GM12878 (cell line): ENCODE measurements at regions not wholly inside any gene's neighbourhood (a gene's known extent, or its start where the extent isn't known, plus 50 kb on each side); places are given as distances from the start of the nearest gene placed in this dataset.

ENCODE experiments used
- ATAC-seq: fragments of 200-7000 bp; cut with Tn5 transposase; 3 replicates; pipeline ENCODE4 v1.9.1; 2020; ENCODE audit warnings: mild to moderate bottlenecking, moderate library complexity
- BruUV-seq: library from RNA; stranded (reverse); fragments of 400-500 nt; replicated peaks from 2 replicates; lab custom pipeline; 2021; lab: Mats Ljungman, UMichigan
- CTCF ChIA-PET: fragments of 300-600 bp; sonication (Branson Sonifier 250); formaldehyde crosslinking; extraction: SDS; loops from one replicate; lab custom pipeline; 2021; ENCODE audit warnings: inconsistent platforms; lab: Yijun Ruan, JAX
- POLR2A ChIA-PET: fragments of 350-600 bp; formaldehyde crosslinking; extraction: SDS; loops from one replicate; lab custom pipeline; 2021; ENCODE audit warnings: inconsistent platforms; lab: Charles Lee
- RAD21 ChIA-PET: fragments of 300-600 bp; sonication (Branson Sonifier 250); formaldehyde crosslinking; loops from one replicate; lab custom pipeline; 2023; ENCODE audit warnings: antibody characterized with exemption; ENCODE audit not compliant: unreplicated experiment; lab: Charles Lee
- SMC1A ChIA-PET: fragments of 300-600 bp; sonication (Branson Sonifier 250); formaldehyde crosslinking; loops from one replicate; lab custom pipeline; 2023; ENCODE audit not compliant: unreplicated experiment, uncharacterized antibody; lab: Charles Lee
- DNase-seq: peaks from one replicate; pipeline ENCODE4 v3.0.0-alpha.2; 2011; ENCODE audit warnings: low read depth, low spot score
- FAIRE-seq: peaks from 3 replicates; lab custom pipeline; 2011; peaks lifted over from hg19 to GRCh38; lab: Jason Lieb, UNC
- H2AFZ ChIP-seq: 2 replicates; pipeline ENCODE4 v1.6.0; 2011; ENCODE audit warnings: low read depth, low read length, control low read depth; ENCODE audit not compliant: control insufficient read depth
- H3K27ac ChIP-seq: 2 replicates; pipeline ENCODE4 v1.5.1; 2011; ENCODE audit warnings: control low read depth; ENCODE audit not compliant: control insufficient read depth, insufficient read depth
- H3K27me3 ChIP-seq, 2 experiments: replicated peaks in 1 of 2; 2 replicates each; pipeline versions ENCODE4 v1.6.0 to v1.6.1; 2011; ENCODE audit warnings: low read length in 1 of 2; ENCODE audit not compliant: control insufficient read depth in 2 of 2, insufficient read depth in 2 of 2
- H3K36me3 ChIP-seq, 2 experiments: 2 replicates each; pipeline ENCODE4 v1.5.1; 2011; ENCODE audit warnings: low read length in 1 of 2; ENCODE audit not compliant: control insufficient read depth in 2 of 2, insufficient read depth in 2 of 2
- H3K4me1 ChIP-seq: 2 replicates; pipeline ENCODE4 v1.6.1; 2011; ENCODE audit warnings: mild to moderate bottlenecking, low read length, moderate library complexity, mixed read lengths; ENCODE audit not compliant: control insufficient read depth, insufficient read depth
- H3K4me2 ChIP-seq: 2 replicates; pipeline ENCODE4 v1.6.0; 2011; ENCODE audit warnings: control low read depth; ENCODE audit not compliant: control insufficient read depth, insufficient read depth
- H3K4me3 ChIP-seq: fragments of 200-600 bp; sonication (generic); 2 replicates; pipeline ENCODE4 v1.5.1; 2016
- H3K79me2 ChIP-seq: 2 replicates; pipeline ENCODE4 v1.6.0; 2011; ENCODE audit warnings: low read length; ENCODE audit not compliant: control insufficient read depth, insufficient read depth
- H3K9ac ChIP-seq: 2 replicates; pipeline ENCODE4 v1.8.0; 2011; ENCODE audit warnings: low read length, control low read depth, mixed read lengths; ENCODE audit not compliant: control insufficient read depth, insufficient read depth
- H3K9me3 ChIP-seq: replicated peaks from 3 replicates; pipeline ENCODE4 v1.5.1; 2011; ENCODE audit warnings: mild to moderate bottlenecking, low read length; ENCODE audit not compliant: control insufficient read depth, insufficient read depth
- H4K20me1 ChIP-seq: 2 replicates; pipeline ENCODE4 v1.6.0; 2011; ENCODE audit not compliant: control insufficient read depth, insufficient read depth
- BCLAF1 ChIP-seq: fragments of 450-650 bp; IDR thresholded peaks from 2 replicates; pipeline ENCODE4 v1.6.1; 2017; ENCODE audit warnings: antibody characterized with exemption, mild to moderate bottlenecking, moderate library complexity
- CREM ChIP-seq: IDR thresholded peaks from 2 replicates; pipeline ENCODE4 v1.6.1; 2014; ENCODE audit warnings: antibody characterized with exemption, low read depth
- DPF2 ChIP-seq: fragments of 450-650 bp; IDR thresholded peaks from 2 replicates; pipeline ENCODE4 v1.6.1; 2017; ENCODE audit warnings: mild to moderate bottlenecking
- E2F4 ChIP-seq: IDR thresholded peaks from 2 replicates; pipeline ENCODE4 v1.6.1; 2012; ENCODE audit warnings: low read depth, low read length, improper control_type of control experiment
- ESRRA ChIP-seq: IDR thresholded peaks from 2 replicates; pipeline ENCODE4 v1.6.1; 2012; ENCODE audit warnings: mild to moderate bottlenecking, low read length, improper control_type of control experiment
- HSF1 ChIP-seq: fragments of 150-350 bp; IDR thresholded peaks from 2 replicates; pipeline ENCODE4 v1.6.1; 2014; ENCODE audit warnings: mild to moderate bottlenecking, low read depth, low read length
- PAX5 ChIP-seq: IDR thresholded peaks from 2 replicates; pipeline ENCODE4 v1.6.1; 2011; ENCODE audit warnings: low read depth, low read length, borderline replicate concordance
- SIN3A ChIP-seq: IDR thresholded peaks from 2 replicates; pipeline ENCODE4 v1.6.1; 2012; ENCODE audit warnings: low read depth, low read length, improper control_type of control experiment
- SRF ChIP-seq, 2 experiments: IDR thresholded peaks; 2 replicates each; pipeline ENCODE4 v1.6.1; 2011; ENCODE audit warnings: low read depth in 2 of 2, low read length in 2 of 2, mild to moderate bottlenecking in 1 of 2, moderate library complexity in 1 of 2
- ZBTB11 ChIP-seq: fragments of 450-650 bp; formaldehyde crosslinking; IDR thresholded peaks from 2 replicates; pipeline ENCODE4 v1.5.0; 2022; ENCODE audit warnings: mild to moderate bottlenecking, missing genetic modification characterization
- ZBTB4 ChIP-seq: fragments of 450-650 bp; formaldehyde crosslinking; IDR thresholded peaks from 2 replicates; pipeline ENCODE4 v1.4.0; 2022; ENCODE audit warnings: mild to moderate bottlenecking, moderate library complexity
- WGBS: methylation state at CpG from one replicate; pipeline ENCODE4 v1.1.6; 2016; ENCODE audit warnings: low lambda C conversion rate; ENCODE audit not compliant: insufficient replicate concordance, insufficient coverage; ENCODE audit errors: missing lambda C conversion rate; 5-methylcytosine and 5-hydroxymethylcytosine counted together
- in situ Hi-C: fragments of 300-500 bp; cut with MboI; formaldehyde crosslinking; loops from 9 replicates; pipeline ENCODE4 v1.14.3; 2018; ENCODE audit warnings: mixed read lengths
- intact Hi-C: fragments of 100-400 bp; cut with micrococcal nuclease; formaldehyde crosslinking; loops from one replicate; pipeline ENCODE4 v1.14.2; 2022; ENCODE audit not compliant: unreplicated experiment

GRCh38 chr2:234411793-234412192 lies 85.1 kb downstream of the ARL4C start:
- Histone ChIP-seq H3K27me3 (no peaks in the 10 kb centered on the region), H3K9me3 (no peaks in the 10 kb centered on the region), H3K36me3 (no peaks in the 10 kb centered on the region), H2AFZ (no peak overlapping the region; the same call in 1 of the 2 replicates), H3K9ac (no peak overlapping the region), H3K27ac (no peak overlapping the region; the same call in none of the 2 replicates), H3K4me1 (peaks cover 7% of the 10 kb centered on the region), H3K4me3 (no peak overlapping the region), H3K4me2 (peak overlapping the region; percentile 21; the same call in 1 of the 2 replicates), H3K79me2 (no peaks in the 10 kb centered on the region), H4K20me1 (no peaks in the 10 kb centered on the region)
- ChIA-PET CTCF (interaction anchor here (1.1 kb wide), 2 partner anchors 11 to 123 kb away, joined by 3 to 4 read pairs; no protein-coding TSS in a partner anchor), SMC1A (interaction anchor here (0.9 kb wide), 1 partner anchor 46 kb away, joined by 3 read pairs; no protein-coding TSS in a partner anchor), POLR2A (no interaction called here), RAD21 (no interaction called here)
- BruUV-seq = no TSS peak
- 2% methylated on average over 4 of the region's 4 CpGs for WGBS
- DNase-seq (peak; percentile 54), ATAC-seq (peak; percentile 85), FAIRE-seq (peak; percentile 66)
- intact Hi-C loops (loop anchor here (5.0 kb wide), 1 partner anchor 81 kb away; no protein-coding TSS in a partner anchor), in situ Hi-C loops (no loop called here)
- TF ChIP-seq CREM = no peak
- no peak for TF ChIP-seq ESRRA
- TF ChIP-seq ZBTB4 (CRISPR knock-in tag) = no peak
- TF ChIP-seq BCLAF1 = no peak
- TF ChIP-seq PAX5 = peak; percentile 31; the same call in 1 of the 2 replicates
- TF ChIP-seq DPF2 = no peak
- TF ChIP-seq HSF1 = no peak
- no peak for TF ChIP-seq SIN3A
- no peak for TF ChIP-seq ZBTB11
- no peak for TF ChIP-seq SRF (IDR thresholded peaks at IDR 0.05; ENCODE audit: low read depth in 2 of 2, low read length in 2 of 2)
- no peak for TF ChIP-seq E2F4
